B cell (primary cell): ENCODE measurements at regions not wholly inside any gene's neighbourhood (a gene's known extent, or its start where the extent isn't known, plus 50 kb on each side); places are given as distances from the start of the nearest gene placed in this dataset.

Source experiments
- ATAC-seq: fragments of 200-7000 bp; cut with Tn5 transposase; one replicate; pipeline ENCODE4 v1.10.0; 2021; ENCODE audit warnings: low read depth, mild to moderate bottlenecking, moderate number of reproducible peaks, moderate library complexity
- CTCF ChIA-PET: fragments of 350-600 bp; sonication (Branson Sonifier 250); formaldehyde crosslinking; loops from one replicate; lab custom pipeline; 2021; ENCODE audit warnings: antibody characterized with exemption, inconsistent platforms; lab: Charles Lee
- POLR2A ChIA-PET: fragments of 350-600 bp; sonication (Branson Sonifier 250); formaldehyde crosslinking; loops from one replicate; lab custom pipeline; 2021; ENCODE audit warnings: antibody characterized with exemption; lab: Charles Lee
- DNase-seq: peaks from one replicate; pipeline ENCODE4 v3.0.0; 2013
- H2AFZ ChIP-seq: 2 replicates; pipeline ENCODE4 v1.6.1; 2012; ENCODE audit warnings: mild to moderate bottlenecking, low read depth, low read length; ENCODE audit not compliant: insufficient read depth, poor library complexity, severe bottlenecking
- H3K27ac ChIP-seq, 2 donors: 1 replicate in 1 of 2; 2 replicates in 1 of 2; pipeline ENCODE4 v1.5.1; 2012 to 2013; ENCODE audit warnings: low read length in 2 of 2, mild to moderate bottlenecking in 2 of 2, moderate library complexity in 1 of 2
- H3K27me3 ChIP-seq, 4 experiments: fragments of 200-600 bp in 1 of 4; sonication (generic) in 1 of 4; replicated peaks in 1 of 4; 1 replicate in 2 of 4; 2 replicates in 2 of 4; pipeline versions ENCODE4 v1.6.1 to v1.7.0; 2013 to 2016; ENCODE audit warnings: low read length in 3 of 4, mild to moderate bottlenecking in 2 of 4, mixed read lengths in 1 of 4, moderate library complexity in 1 of 4; ENCODE audit not compliant: insufficient read depth in 4 of 4, control insufficient read depth in 3 of 4; ENCODE audit errors: control extremely low read depth in 1 of 4
- H3K36me3 ChIP-seq, 2 experiments: replicated peaks in 1 of 2; 1 replicate in 1 of 2; 2 replicates in 1 of 2; pipeline versions ENCODE4 v1.6.1 to v1.7.1; 2013; ENCODE audit warnings: low read length in 1 of 2; ENCODE audit not compliant: insufficient read depth in 2 of 2, control insufficient read depth in 1 of 2; ENCODE audit errors: control extremely low read depth in 1 of 2, extremely low read depth in 1 of 2
- H3K4me1 ChIP-seq, 2 donors: fragments of 200-600 bp in 1 of 2; sonication (generic) in 1 of 2; 1 replicate in 1 of 2; 2 replicates in 1 of 2; pipeline versions ENCODE4 v1.5.1 to v1.6.1; 2013 to 2017; ENCODE audit warnings: low read length in 2 of 2; ENCODE audit not compliant: control insufficient read depth in 2 of 2, insufficient read depth in 2 of 2
- H3K4me2 ChIP-seq: replicated peaks from 2 replicates; pipeline ENCODE3; 2012; ENCODE audit warnings: mild to moderate bottlenecking, low read depth, low read length; ENCODE audit not compliant: poor library complexity, severe bottlenecking
- H3K4me3 ChIP-seq, 5 experiments: fragments of 200-600 bp in 1 of 5; sonication (generic) in 1 of 5; 1 replicate in 3 of 5; 2 replicates in 2 of 5; pipeline versions ENCODE4 v1.5.1 to v1.7.0; 2011 to 2016; ENCODE audit warnings: low read length in 4 of 5, mild to moderate bottlenecking in 4 of 5, low read depth in 2 of 5, control low read depth in 1 of 5, moderate library complexity in 1 of 5; ENCODE audit not compliant: insufficient read depth in 1 of 5; ENCODE audit errors: control extremely low read depth in 1 of 5, extremely low read depth in 1 of 5
- H3K79me2 ChIP-seq: fragments of 200-600 bp; sonication (generic); one replicate; pipeline ENCODE4 v1.6.0; 2016; ENCODE audit warnings: low read length; ENCODE audit not compliant: control insufficient read depth, insufficient read depth
- H3K9ac ChIP-seq: fragments of 200-600 bp; sonication (generic); 2 replicates; pipeline ENCODE4 v1.6.1; 2017; ENCODE audit warnings: mild to moderate bottlenecking, low read length, moderate library complexity
- H3K9me3 ChIP-seq, 3 donors: one replicate each; pipeline versions ENCODE4 v1.6.1 to v1.7.1; 2013; ENCODE audit warnings: low read length in 2 of 3; ENCODE audit not compliant: control insufficient read depth in 2 of 3, insufficient read depth in 1 of 3; ENCODE audit errors: control extremely low read depth in 1 of 3
- H4K20me1 ChIP-seq: 2 replicates; pipeline ENCODE4 v1.6.0; 2012; ENCODE audit warnings: mild to moderate bottlenecking, low read length; ENCODE audit not compliant: insufficient read depth, control insufficient read depth, poor library complexity, severe bottlenecking
- H3K27ac Mint-ChIP-seq: one replicate; pipeline ENCODE4 v1.8.0; 2021; ENCODE audit warnings: mixed read lengths
- H3K27me3 Mint-ChIP-seq: one replicate; pipeline ENCODE4 v1.8.0; 2021; ENCODE audit warnings: mixed read lengths
- H3K4me1 Mint-ChIP-seq: one replicate; pipeline ENCODE4 v1.8.0; 2021; ENCODE audit warnings: mixed read lengths
- H3K4me3 Mint-ChIP-seq: one replicate; pipeline ENCODE4 v1.8.0; 2021; ENCODE audit warnings: mixed read lengths
- H3K9me3 Mint-ChIP-seq: one replicate; pipeline ENCODE4 v1.8.0; 2022; ENCODE audit warnings: mixed read lengths; ENCODE audit not compliant: insufficient read depth
- CTCF ChIP-seq: fragments of 200-600 bp; IDR thresholded peaks from one replicate; pipeline ENCODE4 v1.8.0; 2022; ENCODE audit warnings: antibody characterized with exemption, mild to moderate bottlenecking
- EZH2 ChIP-seq: IDR thresholded peaks from 2 replicates; pipeline ENCODE4 v1.6.1; 2012; ENCODE audit warnings: borderline replicate concordance, low read depth, mild to moderate bottlenecking, moderate library complexity, low read length; ENCODE audit not compliant: insufficient read depth, poor library complexity, severe bottlenecking
- WGBS: methylation state at CpG from one replicate; pipeline ENCODE4 v1.1.5; 2013; ENCODE audit warnings: missing lambda C conversion rate; ENCODE audit not compliant: insufficient coverage; 5-methylcytosine and 5-hydroxymethylcytosine counted together
- intact Hi-C: fragments of 100-400 bp; cut with micrococcal nuclease; formaldehyde crosslinking; loops from one replicate; pipeline ENCODE4 v1.10.0; 2022

- CTCF ChIA-PET, result no interaction called here
These were observed 477.3 kb upstream of the IRAK1BP1 start for GRCh38 chr6:78390066-78390465.

GRCh38 chr6:78397499-78397898 lies 469.9 kb upstream of the IRAK1BP1 start:
- TF ChIP-seq EZH2, result no peak
- TF ChIP-seq CTCF, result no peak
- Histone ChIP-seq H3K27ac (no peak overlapping the region), H3K4me3 (no peak overlapping the region), H3K27me3 (no peaks in the 10 kb centered on the region), H3K79me2 (no peaks in the 10 kb centered on the region), H3K4me1 (no peaks in the 10 kb centered on the region), H4K20me1 (no peaks in the 10 kb centered on the region), H3K9me3 (no peaks in the 10 kb centered on the region), H3K36me3 (no peaks in the 10 kb centered on the region), H3K9ac (no peak overlapping the region), H2AFZ (no peak overlapping the region), H3K4me2 (no peak overlapping the region)
- POLR2A ChIA-PET, result no interaction called here
- WGBS, result no CpG with 5 or more reads among the region's 3 CpGs
- Mint-ChIP-seq H3K4me3 (no peak overlapping the region), H3K9me3 (peaks cover 2% of the 10 kb centered on the region), H3K27me3 (no peaks in the 10 kb centered on the region), H3K27ac (no peak overlapping the region), H3K4me1 (no peaks in the 10 kb centered on the region)
- DNase-seq (no peak), ATAC-seq (no peak)
- CTCF ChIA-PET, result no interaction called here
- intact Hi-C loops, result no loop called here

More at GRCh38 chr6:78390066-78390465, 477.3 kb upstream of the IRAK1BP1 start:
- no peak overlapping the region for H3K4me2 ChIP-seq
- no peaks in the 10 kb centered on the region for H3K4me1 ChIP-seq
- H4K20me1 ChIP-seq, result no peaks in the 10 kb centered on the region
- Mint-ChIP-seq H3K27ac (no peak overlapping the region), H3K27me3 (no peaks in the 10 kb centered on the region), H3K9me3 (peaks cover 22% of the 10 kb centered on the region), H3K4me3 (no peak overlapping the region), H3K4me1 (no peaks in the 10 kb centered on the region)
- H3K36me3 ChIP-seq, result no peaks in the 10 kb centered on the region
- peaks cover 0 to 8% (median 3%) of the 10 kb centered on the region in 3 donors for H3K9me3 ChIP-seq
- H3K27ac ChIP-seq, result no peak overlapping the region
- intact Hi-C loops, result no loop called here
- DNase-seq, result no peak
- no peak for TF ChIP-seq EZH2
- H3K27me3 ChIP-seq, result no peaks in the 10 kb centered on the region
- WGBS, result no CpG with 5 or more reads among the region's 1 CpG
- no peak for ATAC-seq
- no peaks in the 10 kb centered on the region for H3K79me2 ChIP-seq
- H3K4me3 ChIP-seq, result no peak overlapping the region
- no peak overlapping the region for H2AFZ ChIP-seq
- no peak overlapping the region for H3K9ac ChIP-seq
- POLR2A ChIA-PET, result no interaction called here
